ENCODE measurements at regions not wholly inside any gene's neighbourhood (a gene's known extent, or its start where the extent isn't known, plus 50 kb on each side); places are given as distances from the start of the nearest gene placed in this dataset.

GRCh38 chr6:133693565-133693964 is 195.3 kb upstream of the TCF21 start:
- H3K4me3 Mint-ChIP-seq: no peak overlapping the region
- DNase-seq (no peak), ATAC-seq (no peak)
- H3K4me1 Mint-ChIP-seq (ENCODE audit: low read depth): no peaks in the 10 kb centered on the region
- peaks cover 3% of the 10 kb centered on the region for H3K27me3 Mint-ChIP-seq (ENCODE audit: low read depth)
- H3K36me3 Mint-ChIP-seq (ENCODE audit: insufficient read depth): no peaks in the 10 kb centered on the region
- H3K9me3 Mint-ChIP-seq: no peaks in the 10 kb centered on the region

GRCh38 chr6:133697185-133697584 is 191.7 kb upstream of the TCF21 start:
- H3K9me3 Mint-ChIP-seq: no peaks in the 10 kb centered on the region
- peaks cover 2% of the 10 kb centered on the region for H3K4me1 Mint-ChIP-seq (ENCODE audit: low read depth)
- no peak overlapping the region for H3K4me3 Mint-ChIP-seq
- H3K27me3 Mint-ChIP-seq (ENCODE audit: low read depth): peaks cover 7% of the 10 kb centered on the region
- DNase-seq: no peak
- ATAC-seq: no peak
- H3K36me3 Mint-ChIP-seq (ENCODE audit: insufficient read depth): no peaks in the 10 kb centered on the region

GRCh38 chr6:133697666-133698065 is 191.2 kb upstream of the TCF21 start:
- ATAC-seq (no peak), DNase-seq (no peak)
- Mint-ChIP-seq H3K9me3 (no peaks in the 10 kb centered on the region), H3K27me3 (ENCODE audit: low read depth) (peaks cover 10% of the 10 kb centered on the region), H3K4me1 (ENCODE audit: low read depth) (peaks cover 2% of the 10 kb centered on the region), H3K36me3 (ENCODE audit: insufficient read depth) (no peaks in the 10 kb centered on the region), H3K4me3 (no peak overlapping the region)

- peaks cover 10% of the 10 kb centered on the region for H3K27me3 Mint-ChIP-seq (ENCODE audit: low read depth)
- ATAC-seq: no peak
- H3K4me3 Mint-ChIP-seq: no peak overlapping the region
- peaks cover 2% of the 10 kb centered on the region for H3K4me1 Mint-ChIP-seq (ENCODE audit: low read depth)
- no peak for DNase-seq
- no peaks in the 10 kb centered on the region for H3K36me3 Mint-ChIP-seq (ENCODE audit: insufficient read depth)
- H3K9me3 Mint-ChIP-seq: no peaks in the 10 kb centered on the region
Measured at GRCh38 chr6:133698272-133698671, 190.6 kb upstream of the TCF21 start.

GRCh38 chr6:133699741-133700385 is 189.1 kb upstream of the TCF21 start:
- Mint-ChIP-seq H3K27me3 (ENCODE audit: low read depth) (peaks cover 11% of the 10 kb centered on the region), H3K4me3 (no peak overlapping the region), H3K4me1 (ENCODE audit: low read depth) (peaks cover 2% of the 10 kb centered on the region), H3K9me3 (no peaks in the 10 kb centered on the region), H3K36me3 (ENCODE audit: insufficient read depth) (no peaks in the 10 kb centered on the region)
- DNase-seq (no peak), ATAC-seq (no peak)

GRCh38 chr6:133701633-133702331 is 187.1 kb upstream of the TCF21 start:
- DNase-seq (no peak), ATAC-seq (no peak)
- H3K4me1 Mint-ChIP-seq (ENCODE audit: low read depth): peaks cover 2% of the 10 kb centered on the region
- no peaks in the 10 kb centered on the region for H3K36me3 Mint-ChIP-seq (ENCODE audit: insufficient read depth)
- no peaks in the 10 kb centered on the region for H3K9me3 Mint-ChIP-seq
- H3K4me3 Mint-ChIP-seq: no peak overlapping the region
- peaks cover 15% of the 10 kb centered on the region for H3K27me3 Mint-ChIP-seq (ENCODE audit: low read depth)

GRCh38 chr6:133704371-133704770 is 184.5 kb upstream of the TCF21 start:
- ATAC-seq: no peak
- Mint-ChIP-seq H3K36me3 (ENCODE audit: insufficient read depth) (no peaks in the 10 kb centered on the region), H3K9me3 (peaks cover 5% of the 10 kb centered on the region), H3K4me1 (ENCODE audit: low read depth) (peaks cover 2% of the 10 kb centered on the region), H3K27me3 (ENCODE audit: low read depth) (peaks cover 13% of the 10 kb centered on the region), H3K4me3 (no peak overlapping the region)
- no peak for DNase-seq

GRCh38 chr6:133705066-133705465 is 183.8 kb upstream of the TCF21 start:
- Mint-ChIP-seq H3K27me3 (ENCODE audit: low read depth) (peaks cover 12% of the 10 kb centered on the region), H3K4me3 (no peak overlapping the region), H3K36me3 (ENCODE audit: insufficient read depth) (no peaks in the 10 kb centered on the region), H3K9me3 (peaks cover 5% of the 10 kb centered on the region), H3K4me1 (ENCODE audit: low read depth) (peaks cover 2% of the 10 kb centered on the region)
- DNase-seq: no peak
- no peak for ATAC-seq

- H3K4me1 Mint-ChIP-seq (ENCODE audit: low read depth): peaks cover 2% of the 10 kb centered on the region
- no peak overlapping the region for H3K4me3 Mint-ChIP-seq
- peaks cover 10% of the 10 kb centered on the region for H3K27me3 Mint-ChIP-seq (ENCODE audit: low read depth)
- DNase-seq: no peak
- ATAC-seq: no peak
- no peaks in the 10 kb centered on the region for H3K36me3 Mint-ChIP-seq (ENCODE audit: insufficient read depth)
- H3K9me3 Mint-ChIP-seq: peaks cover 5% of the 10 kb centered on the region
Measured at GRCh38 chr6:133705731-133706130, 183.2 kb upstream of the TCF21 start.

GRCh38 chr6:133707456-133707855 is 181.5 kb upstream of the TCF21 start:
- peak; percentile 38 to 62 for ATAC-seq
- H3K27me3 Mint-ChIP-seq (ENCODE audit: low read depth): peaks cover 8% of the 10 kb centered on the region

GRCh38 chr6:133710826-133711225 is 178.1 kb upstream of the TCF21 start:
- Mint-ChIP-seq H3K4me3 (no peak overlapping the region), H3K4me1 (ENCODE audit: low read depth) (no peaks in the 10 kb centered on the region), H3K36me3 (ENCODE audit: insufficient read depth) (no peaks in the 10 kb centered on the region), H3K9me3 (peaks cover 5% of the 10 kb centered on the region), H3K27me3 (ENCODE audit: low read depth) (peaks cover 5% of the 10 kb centered on the region)
- ATAC-seq (peak in 1 of 2 donors; percentile 23), DNase-seq (no peak)

More at GRCh38 chr6:133707456-133707855, 181.5 kb upstream of the TCF21 start:
- Mint-ChIP-seq H3K9me3 (peaks cover 5% of the 10 kb centered on the region), H3K36me3 (ENCODE audit: insufficient read depth) (no peaks in the 10 kb centered on the region), H3K4me3 (no peak overlapping the region), H3K4me1 (ENCODE audit: low read depth) (no peaks in the 10 kb centered on the region)
- no peak for DNase-seq

- no peak for DNase-seq
- ATAC-seq: no peak
- H3K27me3 Mint-ChIP-seq (ENCODE audit: low read depth): peaks cover 5% of the 10 kb centered on the region
- no peaks in the 10 kb centered on the region for H3K36me3 Mint-ChIP-seq (ENCODE audit: insufficient read depth)
- no peaks in the 10 kb centered on the region for H3K9me3 Mint-ChIP-seq
- no peak overlapping the region for H3K4me3 Mint-ChIP-seq
- no peaks in the 10 kb centered on the region for H3K4me1 Mint-ChIP-seq (ENCODE audit: low read depth)
Measured at GRCh38 chr6:133715270-133715669, 173.6 kb upstream of the TCF21 start.

- no peaks in the 10 kb centered on the region for H3K27me3 Mint-ChIP-seq (ENCODE audit: low read depth)
- no peaks in the 10 kb centered on the region for H3K36me3 Mint-ChIP-seq (ENCODE audit: insufficient read depth)
- H3K9me3 Mint-ChIP-seq: peaks cover 9% of the 10 kb centered on the region
- no peak overlapping the region for H3K4me3 Mint-ChIP-seq
- no peak for ATAC-seq
- no peak for DNase-seq
- no peaks in the 10 kb centered on the region for H3K4me1 Mint-ChIP-seq (ENCODE audit: low read depth)
Measured at GRCh38 chr6:133724726-133725125, 164.2 kb upstream of the TCF21 start.

GRCh38 chr6:133726188-133726587 is 162.7 kb upstream of the TCF21 start:
- H3K36me3 Mint-ChIP-seq (ENCODE audit: insufficient read depth): no peaks in the 10 kb centered on the region
- no peaks in the 10 kb centered on the region for H3K4me1 Mint-ChIP-seq (ENCODE audit: low read depth)
- DNase-seq: no peak
- H3K9me3 Mint-ChIP-seq: peaks cover 9% of the 10 kb centered on the region
- H3K27me3 Mint-ChIP-seq (ENCODE audit: low read depth): no peaks in the 10 kb centered on the region
- H3K4me3 Mint-ChIP-seq: no peak overlapping the region
- ATAC-seq: no peak

- ATAC-seq: no peak
- peaks cover 17% of the 10 kb centered on the region for H3K9me3 Mint-ChIP-seq
- DNase-seq: no peak
- H3K36me3 Mint-ChIP-seq (ENCODE audit: insufficient read depth): no peaks in the 10 kb centered on the region
- no peaks in the 10 kb centered on the region for H3K4me1 Mint-ChIP-seq (ENCODE audit: low read depth)
- no peaks in the 10 kb centered on the region for H3K27me3 Mint-ChIP-seq (ENCODE audit: low read depth)
- H3K4me3 Mint-ChIP-seq: no peak overlapping the region
Measured at GRCh38 chr6:133730881-133731280, 158.0 kb upstream of the TCF21 start.

All from activated T-cell treated with anti-CD3 and anti-CD28 coated beads, Interleukin-2, amount 50 U/mL, for 4 hours (primary cell).